ENCODE measurements at regions not wholly inside any gene's neighbourhood (a gene's known extent, or its start where the extent isn't known, plus 50 kb on each side); places are given as distances from the start of the nearest gene placed in this dataset.

GRCh38 chr12:25395227-25395626 lies 144.5 kb upstream of the KRAS start:
- TF ChIP-seq POLR2A (IDR thresholded peaks at IDR 0.05) = no peak
- no peak for TF ChIP-seq POLR2AphosphoS5 (IDR thresholded peaks at IDR 0.05; ENCODE audit: insufficient read depth in 1 of 2, low read depth in 1 of 2)
